B cell (primary cell): ENCODE measurements at regions not wholly inside any gene's neighbourhood (a gene's known extent, or its start where the extent isn't known, plus 50 kb on each side); places are given as distances from the start of the nearest gene placed in this dataset.

Source experiments
- EZH2 ChIP-seq: IDR thresholded peaks from 2 replicates; pipeline ENCODE4 v1.6.1; 2012; ENCODE audit warnings: borderline replicate concordance, low read depth, mild to moderate bottlenecking, moderate library complexity, low read length; ENCODE audit not compliant: insufficient read depth, poor library complexity, severe bottlenecking
- TF ChIP-seq, protein P1 (sequence below): fragments of 200-600 bp; IDR thresholded peaks from one replicate; pipeline ENCODE4 v1.8.0; 2022; ENCODE audit warnings: antibody characterized with exemption, mild to moderate bottlenecking

DNA sequence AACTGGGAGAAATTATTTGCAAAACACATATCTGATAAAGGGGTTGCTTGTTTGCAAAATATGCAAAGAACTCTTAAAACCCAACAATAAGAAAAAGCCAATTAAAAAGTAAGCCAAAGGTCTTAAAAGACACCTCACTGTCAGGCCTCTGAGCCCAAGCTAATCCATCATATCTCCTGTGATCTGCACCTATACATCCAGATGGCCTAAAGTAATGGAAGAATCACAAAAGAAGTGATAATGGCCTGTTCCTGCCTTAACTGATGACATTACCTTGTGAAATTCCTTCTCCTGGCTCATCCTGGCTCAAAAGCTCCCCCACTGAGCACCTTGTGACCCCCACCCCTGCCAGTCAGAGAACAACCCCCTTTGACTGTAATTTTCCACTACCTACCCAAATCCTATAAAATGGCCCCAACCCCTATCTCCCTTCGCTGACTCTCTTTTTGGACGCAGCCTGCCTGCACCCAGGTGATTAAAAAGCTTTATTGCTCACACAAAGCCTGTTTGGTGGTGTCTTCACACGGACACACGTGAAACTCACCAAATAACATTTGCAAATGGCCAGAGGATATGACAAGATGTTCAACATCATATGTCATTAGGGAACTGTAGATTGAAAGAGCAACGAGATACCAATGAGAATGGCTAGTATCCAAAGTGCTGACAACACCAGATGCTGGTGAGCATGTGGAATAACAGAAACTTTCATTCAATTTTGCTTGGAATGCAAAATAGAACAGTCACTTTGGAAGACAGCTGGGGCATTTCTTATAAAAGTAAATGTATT lies 565.0 kb upstream of the ADGRB3 start:
- TF ChIP-seq EZH2 = no peak
- TF ChIP-seq, protein P1, sequence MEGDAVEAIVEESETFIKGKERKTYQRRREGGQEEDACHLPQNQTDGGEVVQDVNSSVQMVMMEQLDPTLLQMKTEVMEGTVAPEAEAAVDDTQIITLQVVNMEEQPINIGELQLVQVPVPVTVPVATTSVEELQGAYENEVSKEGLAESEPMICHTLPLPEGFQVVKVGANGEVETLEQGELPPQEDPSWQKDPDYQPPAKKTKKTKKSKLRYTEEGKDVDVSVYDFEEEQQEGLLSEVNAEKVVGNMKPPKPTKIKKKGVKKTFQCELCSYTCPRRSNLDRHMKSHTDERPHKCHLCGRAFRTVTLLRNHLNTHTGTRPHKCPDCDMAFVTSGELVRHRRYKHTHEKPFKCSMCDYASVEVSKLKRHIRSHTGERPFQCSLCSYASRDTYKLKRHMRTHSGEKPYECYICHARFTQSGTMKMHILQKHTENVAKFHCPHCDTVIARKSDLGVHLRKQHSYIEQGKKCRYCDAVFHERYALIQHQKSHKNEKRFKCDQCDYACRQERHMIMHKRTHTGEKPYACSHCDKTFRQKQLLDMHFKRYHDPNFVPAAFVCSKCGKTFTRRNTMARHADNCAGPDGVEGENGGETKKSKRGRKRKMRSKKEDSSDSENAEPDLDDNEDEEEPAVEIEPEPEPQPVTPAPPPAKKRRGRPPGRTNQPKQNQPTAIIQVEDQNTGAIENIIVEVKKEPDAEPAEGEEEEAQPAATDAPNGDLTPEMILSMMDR = no peak
